A673 (cell line): ENCODE measurements at regions not wholly inside any gene's neighbourhood (a gene's known extent, or its start where the extent isn't known, plus 50 kb on each side); places are given as distances from the start of the nearest gene placed in this dataset.

Experiments used
- BruUV-seq: library from RNA; stranded (reverse); fragments of 400-500 nt; replicated peaks from 2 replicates; lab custom pipeline; 2021; lab: Mats Ljungman, UMichigan
- CTCF ChIA-PET: fragments of 300-600 bp; sonication (Branson Sonifier 250); formaldehyde crosslinking; loops from one replicate; lab custom pipeline; 2022; ENCODE audit warnings: antibody characterized with exemption; lab: Charles Lee
- POLR2A ChIA-PET: fragments of 300-600 bp; sonication (Branson Sonifier 250); formaldehyde crosslinking; loops from one replicate; lab custom pipeline; 2022; ENCODE audit warnings: antibody characterized with exemption; ENCODE audit not compliant: low non-redundant PET; lab: Charles Lee
- DNase-seq: peaks from one replicate; pipeline ENCODE4 v3.0.0-alpha.2; 2015; ENCODE audit warnings: low spot score
- H3K27ac ChIP-seq: fragments of 200-600 bp; sonication (generic); 2 replicates; pipeline ENCODE4 v1.5.1; 2016; ENCODE audit warnings: mixed run types, low read depth, mild to moderate bottlenecking, mixed read lengths, antibody characterized with exemption, low read length; ENCODE audit not compliant: poor library complexity, severe bottlenecking
- H3K27me3 ChIP-seq: fragments of 200-600 bp; sonication (generic); replicated peaks from 2 replicates; pipeline ENCODE4 v1.6.1; 2017; ENCODE audit warnings: mixed run types, low read depth, mild to moderate bottlenecking, mixed read lengths, antibody characterized with exemption, low read length; ENCODE audit not compliant: insufficient read depth, poor library complexity
- H3K36me3 ChIP-seq: fragments of 200-600 bp; sonication (generic); 2 replicates; pipeline ENCODE4 v1.6.1; 2016; ENCODE audit warnings: mixed run types, mild to moderate bottlenecking, mixed read lengths, antibody characterized with exemption, low read length; ENCODE audit not compliant: insufficient read depth, poor library complexity, severe bottlenecking
- H3K4me1 ChIP-seq: fragments of 200-600 bp; sonication (generic); 2 replicates; pipeline ENCODE4 v1.6.1; 2017; ENCODE audit warnings: mixed run types, mild to moderate bottlenecking, mixed read lengths, antibody characterized with exemption, low read length; ENCODE audit not compliant: insufficient read depth, poor library complexity, severe bottlenecking
- H3K4me3 ChIP-seq: fragments of 200-600 bp; sonication (generic); 2 replicates; pipeline ENCODE4 v1.5.1; 2016; ENCODE audit warnings: low read depth, mixed run types, mild to moderate bottlenecking, mixed read lengths, low read length; ENCODE audit not compliant: poor library complexity, severe bottlenecking
- H3K9me3 ChIP-seq: fragments of 200-600 bp; sonication (generic); 2 replicates; pipeline ENCODE4 v1.6.1; 2016; ENCODE audit warnings: mixed run types, low read depth, mild to moderate bottlenecking, mixed read lengths, antibody characterized with exemption, low read length; ENCODE audit not compliant: poor library complexity, severe bottlenecking
- CTCF ChIP-seq: fragments of 300-800, 200-600 bp; sonication (generic); conservative IDR thresholded peaks from 2 replicates; pipeline ENCODE4 v1.5.1; 2017; ENCODE audit warnings: low read depth, mild to moderate bottlenecking, antibody characterized with exemption, low read length, moderate library complexity, mixed read lengths
- EZH2 ChIP-seq: fragments of 200-600 bp; sonication (generic); IDR thresholded peaks from 2 replicates; pipeline ENCODE4 v1.6.1; 2017; ENCODE audit warnings: borderline replicate concordance, low read depth, mild to moderate bottlenecking, mixed read lengths, antibody characterized with exemption, low read length; ENCODE audit not compliant: poor library complexity, severe bottlenecking
- intact Hi-C: fragments of 100-400 bp; cut with micrococcal nuclease; formaldehyde crosslinking; loops from one replicate; pipeline ENCODE4 v1.10.0; 2022; ENCODE audit not compliant: unreplicated experiment

GRCh38 chr7:155217634-155218033 lies 80.0 kb upstream of the INSIG1 start:
- ChIA-PET POLR2A (no interaction called here), CTCF (no interaction called here)
- intact Hi-C loops: no loop called here
- BruUV-seq: no TSS peak
- H3K27ac ChIP-seq: no peak overlapping the region
- H3K9me3 ChIP-seq: no peaks in the 10 kb centered on the region
- H3K4me1 ChIP-seq: peaks cover 4% of the 10 kb centered on the region
- no peaks in the 10 kb centered on the region for H3K36me3 ChIP-seq
- TF ChIP-seq CTCF (no peak), EZH2 (no peak)
- DNase-seq: no peak
- H3K4me3 ChIP-seq: no peak overlapping the region
- H3K27me3 ChIP-seq: no peaks in the 10 kb centered on the region

GRCh38 chr7:155218276-155219153 lies 79.2 kb upstream of the INSIG1 start:
- H3K27ac ChIP-seq: no peak overlapping the region
- intact Hi-C loops: no loop called here
- CTCF ChIA-PET: no interaction called here

GRCh38 chr7:155219154-155219531 lies 78.5 kb upstream of the INSIG1 start:
- Histone ChIP-seq H3K9me3 (no peaks in the 10 kb centered on the region), H3K4me1 (peaks cover 5% of the 10 kb centered on the region), H3K4me3 (no peak overlapping the region), H3K27me3 (no peaks in the 10 kb centered on the region), H3K36me3 (no peaks in the 10 kb centered on the region), H3K27ac (no peak overlapping the region)
- TF ChIP-seq CTCF (no peak), EZH2 (no peak)
- BruUV-seq: no TSS peak
- intact Hi-C loops: no loop called here
- no peak for DNase-seq
- POLR2A ChIA-PET: no interaction called here
- CTCF ChIA-PET: no interaction called here

More at GRCh38 chr7:155218276-155219153, 79.2 kb upstream of the INSIG1 start:
- POLR2A ChIA-PET: no interaction called here
- Histone ChIP-seq H3K27me3 (no peaks in the 10 kb centered on the region), H3K36me3 (no peaks in the 10 kb centered on the region), H3K4me1 (peaks cover 5% of the 10 kb centered on the region), H3K9me3 (no peaks in the 10 kb centered on the region), H3K4me3 (no peak overlapping the region)
- TF ChIP-seq EZH2 (no peak), CTCF (no peak)
- DNase-seq: no peak
- no TSS peak for BruUV-seq
